ENCODE measurements at regions not wholly inside any gene's neighbourhood (a gene's known extent, or its start where the extent isn't known, plus 50 kb on each side); places are given as distances from the start of the nearest gene placed in this dataset.

GRCh38 chr3:34035775-34036174, 237.3 kb downstream of the PDCD6IP start:
- CTCF ChIA-PET = no interaction called here
- ATAC-seq (no peak), DNase-seq (ENCODE audit: low read depth, low spot score) (no peak)
- Histone ChIP-seq H3K27me3 (ENCODE audit: control insufficient read depth, insufficient read depth, low read length) (no peaks in the 10 kb centered on the region), H3K4me1 (ENCODE audit: control insufficient read depth, insufficient read depth, low read length) (no peaks in the 10 kb centered on the region), H3K4me3 (ENCODE audit: low read depth in 2 of 2, low read length in 2 of 2) (no peak overlapping the region), H3K27ac (ENCODE audit: low read length) (no peak overlapping the region), H3K9me3 (ENCODE audit: control insufficient read depth, insufficient read depth, low read depth, low read length) (no peaks in the 10 kb centered on the region), H3K36me3 (ENCODE audit: control insufficient read depth, insufficient read depth, low read length) (no peaks in the 10 kb centered on the region)
- intact Hi-C loops (cut with micrococcal nuclease; ENCODE audit: unreplicated experiment) (no loop called here), in situ Hi-C loops (cut with HindIII; ENCODE audit: low pct_unique_long_range_greater_than_20kb, low sequenced_read_pairs) (no loop called here)
- BruUV-seq (replicated peaks) = no TSS peak
- TF ChIP-seq SIN3A (IDR thresholded peaks at IDR 0.05; ENCODE audit: borderline replicate concordance, insufficient read depth, low read depth, low read length) = no peak
- no peak for TF ChIP-seq TCF7L2 (IDR thresholded peaks at IDR 0.05; ENCODE audit: low read depth, low read length)
- TF ChIP-seq REST (IDR thresholded peaks at IDR 0.05; ENCODE audit: insufficient read depth in 1 of 2, low read depth in 2 of 2, low read length in 1 of 2) = no peak
- TF ChIP-seq CTCF (IDR thresholded peaks at IDR 0.05) = no peak
- TF ChIP-seq POLR2AphosphoS5 (IDR thresholded peaks at IDR 0.05; ENCODE audit: low read depth, low read length) = no peak
- POLR2A ChIA-PET = interaction anchor here (0.6 kb wide), 2 partner anchors 9 to 61 kb away, joined by 3 to 6 read pairs; no protein-coding TSS in a partner anchor

GRCh38 chr3:34037260-34037659, 238.8 kb downstream of the PDCD6IP start:
- DNase-seq (ENCODE audit: low read depth, low spot score) (no peak), ATAC-seq (no peak)
- Histone ChIP-seq H3K36me3 (ENCODE audit: control insufficient read depth, insufficient read depth, low read length) (no peaks in the 10 kb centered on the region), H3K4me3 (ENCODE audit: low read depth in 2 of 2, low read length in 2 of 2) (no peak overlapping the region), H3K27me3 (ENCODE audit: control insufficient read depth, insufficient read depth, low read length) (no peaks in the 10 kb centered on the region), H3K4me1 (ENCODE audit: control insufficient read depth, insufficient read depth, low read length) (no peaks in the 10 kb centered on the region), H3K9me3 (ENCODE audit: control insufficient read depth, insufficient read depth, low read depth, low read length) (no peaks in the 10 kb centered on the region), H3K27ac (ENCODE audit: low read length) (no peak overlapping the region)
- CTCF ChIA-PET = no interaction called here
- POLR2A ChIA-PET = no interaction called here
- BruUV-seq (replicated peaks) = no TSS peak
- TF ChIP-seq REST (IDR thresholded peaks at IDR 0.05; ENCODE audit: insufficient read depth in 1 of 2, low read depth in 2 of 2, low read length in 1 of 2) = no peak
- no peak for TF ChIP-seq SIN3A (IDR thresholded peaks at IDR 0.05; ENCODE audit: borderline replicate concordance, insufficient read depth, low read depth, low read length)
- no peak for TF ChIP-seq CTCF (IDR thresholded peaks at IDR 0.05)
- TF ChIP-seq POLR2AphosphoS5 (IDR thresholded peaks at IDR 0.05; ENCODE audit: low read depth, low read length) = no peak
- no peak for TF ChIP-seq TCF7L2 (IDR thresholded peaks at IDR 0.05; ENCODE audit: low read depth, low read length)
- in situ Hi-C loops (cut with HindIII; ENCODE audit: low pct_unique_long_range_greater_than_20kb, low sequenced_read_pairs) (no loop called here), intact Hi-C loops (cut with micrococcal nuclease; ENCODE audit: unreplicated experiment) (no loop called here)
